HG02678 (cell line): ENCODE measurements at regions not wholly inside any gene's neighbourhood (a gene's known extent, or its start where the extent isn't known, plus 50 kb on each side); places are given as distances from the start of the nearest gene placed in this dataset.

Source experiments
- ATAC-seq: cut with Tn5 transposase; IDR thresholded peaks from one replicate; pipeline ENCODE4 v1.9.1; 2021; ENCODE audit warnings: mild to moderate bottlenecking, moderate library complexity; ENCODE audit not compliant: unreplicated experiment

GRCh38 chr6:62480544-62480943 is 194.5 kb upstream of the KHDRBS2 start:
- no peak for ATAC-seq

GRCh38 chr6:62479697-62480220 is 193.7 kb upstream of the KHDRBS2 start:
- no peak for ATAC-seq

DNA sequence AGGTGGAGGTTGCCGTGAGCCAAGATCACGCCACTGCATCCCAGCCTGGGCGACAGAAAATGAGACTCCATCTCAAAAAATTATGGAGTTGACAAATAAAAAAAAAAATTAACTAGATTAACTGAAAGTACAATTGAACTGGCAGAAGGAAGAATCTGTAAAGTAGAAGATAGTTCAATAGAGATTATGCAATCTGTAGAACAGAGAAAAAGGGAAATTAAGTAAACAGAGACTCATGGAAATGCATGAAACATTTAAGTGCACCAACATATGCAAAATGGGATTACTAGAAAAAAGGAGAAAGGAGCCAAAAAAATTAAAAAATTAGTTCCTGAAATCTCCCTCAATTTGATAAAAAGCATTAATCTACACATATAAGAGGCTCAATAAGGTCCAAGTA is 188.8 kb upstream of the KHDRBS2 start:
- no peak for ATAC-seq

GRCh38 chr6:62466607-62467006 is 180.6 kb upstream of the KHDRBS2 start:
- no peak for ATAC-seq

DNA sequence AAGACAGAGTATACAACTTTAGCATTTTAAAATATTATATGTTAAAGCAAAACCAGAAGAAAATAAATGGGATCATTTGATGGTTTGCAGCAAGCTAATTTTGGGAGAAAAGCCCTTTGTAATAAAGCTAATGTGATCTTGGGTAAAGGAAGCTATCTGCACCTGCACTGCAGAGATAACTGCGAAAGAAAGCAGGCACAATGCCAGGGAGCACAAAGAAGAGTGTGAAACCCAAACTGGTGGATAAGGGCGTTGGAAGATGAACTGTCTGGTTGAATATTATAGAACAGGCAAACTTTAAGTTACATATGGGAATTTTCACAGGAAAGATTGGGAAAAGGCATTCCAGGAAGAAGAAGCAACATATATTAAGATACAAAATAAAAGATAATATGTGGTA is 179.2 kb upstream of the KHDRBS2 start:
- no peak for ATAC-seq

GRCh38 chr6:62452586-62452985 is 166.6 kb upstream of the KHDRBS2 start:
- ATAC-seq, result no peak

GRCh38 chr6:62446647-62447316 is 160.8 kb upstream of the KHDRBS2 start:
- ATAC-seq, result no peak

- ATAC-seq, result no peak
Observed at GRCh38 chr6:62445521-62445920, 159.5 kb upstream of the KHDRBS2 start.

GRCh38 chr6:62441182-62441581 is 155.2 kb upstream of the KHDRBS2 start:
- no peak for ATAC-seq

DNA sequence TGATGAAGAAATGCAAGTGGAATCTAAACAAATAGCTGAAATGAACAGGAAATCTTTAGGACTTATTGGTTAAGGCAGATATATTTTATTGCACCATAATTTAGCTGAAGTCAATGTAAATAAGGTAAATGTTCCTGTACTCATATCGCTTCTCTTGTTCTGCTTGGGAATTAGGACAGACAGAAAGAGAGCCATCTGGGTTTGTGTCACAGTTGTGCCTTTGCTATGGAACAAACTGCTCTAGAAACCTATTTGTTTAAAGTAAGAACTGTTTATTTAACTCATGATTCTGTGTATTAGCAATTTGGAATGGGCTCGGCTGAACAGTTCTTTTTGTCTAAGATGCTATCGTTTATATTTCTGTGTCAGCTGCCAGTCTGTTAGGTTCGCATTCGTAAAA is 143.8 kb upstream of the KHDRBS2 start:
- ATAC-seq, result no peak

DNA sequence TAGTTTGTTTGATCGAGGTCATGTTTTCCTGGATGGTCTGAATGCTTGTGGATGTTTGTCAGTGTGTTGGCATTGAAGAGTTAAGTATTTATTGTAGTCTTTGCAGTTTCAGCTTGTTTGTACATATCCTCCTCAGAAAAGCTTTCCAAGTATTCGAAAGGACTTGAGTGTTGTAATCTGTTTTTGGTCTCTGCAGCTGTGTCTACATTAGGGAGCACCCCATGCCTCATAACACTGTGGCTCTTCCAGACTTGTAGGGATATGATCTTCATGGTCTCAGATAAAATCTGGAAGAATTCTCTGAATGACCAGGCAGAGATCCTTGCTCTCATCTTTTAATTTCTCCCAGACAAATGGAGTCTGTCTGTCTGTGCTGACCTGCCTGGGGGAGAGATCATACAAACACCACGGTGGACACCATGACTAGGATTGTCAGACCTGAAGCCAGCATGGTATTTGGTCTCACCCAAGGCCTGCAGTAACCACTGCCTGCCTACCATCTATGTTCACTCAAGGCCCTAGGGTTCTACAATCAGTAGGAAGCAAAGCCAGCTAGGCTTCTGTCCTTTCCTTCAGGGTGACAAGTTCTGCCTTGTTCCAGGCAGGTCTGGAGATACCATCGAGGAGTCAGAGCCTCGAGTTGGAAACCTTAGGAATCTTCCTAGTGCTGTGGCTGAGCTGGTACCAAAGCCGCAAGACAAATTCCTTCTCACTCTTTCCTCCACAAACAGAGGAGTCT is 114.7 kb upstream of the KHDRBS2 start:
- no peak for ATAC-seq

- no peak for ATAC-seq
Observed at GRCh38 chr6:62393608-62394007, 107.6 kb upstream of the KHDRBS2 start.

- ATAC-seq, result no peak
Observed at GRCh38 chr6:62392291-62392690, 106.3 kb upstream of the KHDRBS2 start.

- ATAC-seq, result no peak
Observed at GRCh38 chr6:62391358-62391757, 105.3 kb upstream of the KHDRBS2 start.

DNA sequence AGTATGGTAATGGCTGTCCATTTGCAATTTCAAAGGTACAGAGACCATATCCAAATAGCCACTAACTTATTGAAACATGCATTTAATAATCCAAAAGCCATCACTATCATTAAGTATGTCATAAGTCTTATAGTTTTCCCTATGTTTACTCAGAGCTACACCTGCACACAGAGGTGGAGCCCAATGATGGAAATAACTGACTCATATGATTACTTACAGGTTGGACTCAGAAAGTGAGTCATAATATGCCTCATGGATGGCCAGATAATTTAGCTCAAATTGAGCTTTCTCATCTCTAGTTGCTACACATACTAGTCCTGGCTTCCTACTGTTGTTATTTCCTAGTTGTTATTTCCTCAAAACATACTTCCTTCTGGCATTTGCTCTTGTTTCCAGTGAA is 104.4 kb upstream of the KHDRBS2 start:
- ATAC-seq, result peak; percentile 38

- no peak for ATAC-seq
Observed at GRCh38 chr6:62371453-62372210, 85.6 kb upstream of the KHDRBS2 start.

DNA sequence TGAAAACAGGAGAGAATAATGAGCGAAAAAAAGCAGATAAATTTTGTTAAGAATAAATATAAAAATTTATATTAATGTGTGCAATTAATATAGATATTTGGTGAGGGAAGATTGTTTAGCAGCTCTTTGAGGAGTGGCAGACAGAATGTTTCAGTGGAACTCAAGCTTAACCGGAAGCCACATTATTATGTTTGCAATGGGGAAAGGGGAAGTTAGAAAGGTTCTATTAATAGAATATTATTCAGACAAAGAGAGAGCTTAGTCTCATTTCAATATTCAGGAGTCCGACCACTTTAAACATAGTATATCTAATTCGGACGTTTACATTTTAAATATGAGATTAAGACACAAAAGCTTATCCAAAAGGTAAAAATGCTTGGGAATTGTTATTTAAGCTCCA is 81.6 kb upstream of the KHDRBS2 start:
- peak; percentile 99 for ATAC-seq

- no peak for ATAC-seq
Observed at GRCh38 chr6:62362097-62362496, 76.1 kb upstream of the KHDRBS2 start.

DNA sequence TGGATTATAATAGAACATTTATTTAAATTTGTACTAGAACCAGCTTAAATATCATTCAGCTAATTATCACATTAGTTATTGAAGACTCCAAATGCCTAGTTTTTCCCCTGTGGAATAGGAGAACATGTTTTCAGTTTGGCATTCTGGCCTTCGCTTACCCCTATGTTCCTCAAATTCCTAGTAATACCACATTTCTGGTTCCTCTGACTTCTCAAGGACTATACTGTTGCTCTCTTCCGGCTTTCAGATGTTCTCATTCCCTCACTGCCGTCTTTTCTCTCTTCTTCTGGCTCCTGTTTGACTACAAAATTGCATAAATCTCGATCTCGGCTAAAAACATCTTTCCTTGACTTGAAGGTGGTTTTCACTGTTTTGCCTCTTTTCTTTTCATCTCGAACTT is 71.8 kb upstream of the KHDRBS2 start:
- ATAC-seq, result no peak

DNA sequence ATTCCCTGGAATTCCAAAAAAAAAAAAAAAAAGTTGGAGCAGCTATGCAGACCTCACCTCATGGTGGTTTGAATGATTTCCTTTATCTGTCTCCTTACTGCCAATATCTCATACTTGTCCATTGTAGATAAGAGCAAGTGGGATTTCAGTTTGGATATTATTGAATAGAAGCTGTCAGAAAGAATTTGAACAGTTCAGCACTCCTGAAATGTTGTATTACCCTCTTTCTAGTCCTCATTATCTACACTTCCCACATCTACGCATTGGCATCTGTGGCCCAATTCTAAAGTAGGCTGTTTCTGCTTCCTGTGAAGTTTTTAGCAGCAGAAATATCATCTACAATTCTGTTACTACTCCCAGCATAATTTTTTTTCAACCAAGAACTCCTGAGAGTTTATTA is 68.2 kb upstream of the KHDRBS2 start:
- ATAC-seq, result no peak

GRCh38 chr6:62345962-62346689 is 60.1 kb upstream of the KHDRBS2 start:
- no peak for ATAC-seq
